Upper lobe of right lung (tissue), 1 donor: ENCODE measurements at regions not wholly inside any gene's neighbourhood (a gene's known extent, or its start where the extent isn't known, plus 50 kb on each side); places are given as distances from the start of the nearest gene placed in this dataset.

ENCODE experiments used
- ATAC-seq: fragments of 200-7000 bp; cut with Tn5 transposase; one replicate; pipeline ENCODE4 v1.9.1; 2020; ENCODE audit warnings: mild to moderate bottlenecking, moderate library complexity
- DNase-seq: peaks from one replicate; pipeline ENCODE4 v3.0.0-alpha.2; 2020
- H3K27ac ChIP-seq: fragments of 200-600 bp; one replicate; pipeline ENCODE4 v1.8.0; 2022
- H3K27me3 ChIP-seq: fragments of 200-600 bp; one replicate; pipeline ENCODE4 v1.8.0; 2022; ENCODE audit warnings: mild to moderate bottlenecking
- H3K36me3 ChIP-seq: fragments of 200-600 bp; one replicate; pipeline ENCODE4 v1.8.0; 2022
- H3K4me1 ChIP-seq: fragments of 200-600 bp; one replicate; pipeline ENCODE4 v1.8.0; 2022
- H3K4me3 ChIP-seq: fragments of 200-600 bp; one replicate; pipeline ENCODE4 v1.8.0; 2022; ENCODE audit warnings: mild to moderate bottlenecking
- H3K9me3 ChIP-seq: fragments of 200-600 bp; one replicate; pipeline ENCODE4 v1.8.0; 2022
- intact Hi-C: fragments of 100-400 bp; cut with DNase I; formaldehyde crosslinking; loops from one replicate; pipeline ENCODE4 v1.11.0; 2022
- TF ChIP-seq, protein P1 (sequence below): fragments of 200-600 bp; IDR thresholded peaks from one replicate; pipeline ENCODE4 v1.8.0; 2022; ENCODE audit warnings: antibody characterized with exemption
- donor health status: DM: no; HTN: yes; CAD: no; lungs with severe emphysema.

DNA sequence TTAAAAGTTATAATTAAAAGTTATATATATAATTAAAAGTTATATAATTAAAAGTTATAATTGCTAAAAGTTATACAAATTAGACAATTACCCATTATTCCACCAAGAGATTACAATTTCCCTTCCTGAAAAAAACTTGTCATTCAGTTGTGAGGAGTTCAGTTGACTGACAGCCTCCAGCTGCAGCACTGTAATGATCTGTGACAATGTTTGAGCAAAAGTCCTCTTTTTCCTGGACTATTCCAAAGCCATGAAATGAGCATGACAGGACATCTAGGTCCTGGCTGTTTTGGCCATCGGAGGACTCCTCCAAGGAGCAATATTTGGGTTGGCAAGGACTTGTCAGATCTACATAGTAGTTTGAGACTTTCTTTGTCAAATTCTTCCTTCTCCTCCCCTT, 258.7 kb upstream of the EDNRB start:
- H3K27ac ChIP-seq, result no peak overlapping the region
- no peaks in the 10 kb centered on the region for H3K4me1 ChIP-seq
- no peaks in the 10 kb centered on the region for H3K9me3 ChIP-seq
- intact Hi-C loops, result no loop called here
- TF ChIP-seq, protein P1, sequence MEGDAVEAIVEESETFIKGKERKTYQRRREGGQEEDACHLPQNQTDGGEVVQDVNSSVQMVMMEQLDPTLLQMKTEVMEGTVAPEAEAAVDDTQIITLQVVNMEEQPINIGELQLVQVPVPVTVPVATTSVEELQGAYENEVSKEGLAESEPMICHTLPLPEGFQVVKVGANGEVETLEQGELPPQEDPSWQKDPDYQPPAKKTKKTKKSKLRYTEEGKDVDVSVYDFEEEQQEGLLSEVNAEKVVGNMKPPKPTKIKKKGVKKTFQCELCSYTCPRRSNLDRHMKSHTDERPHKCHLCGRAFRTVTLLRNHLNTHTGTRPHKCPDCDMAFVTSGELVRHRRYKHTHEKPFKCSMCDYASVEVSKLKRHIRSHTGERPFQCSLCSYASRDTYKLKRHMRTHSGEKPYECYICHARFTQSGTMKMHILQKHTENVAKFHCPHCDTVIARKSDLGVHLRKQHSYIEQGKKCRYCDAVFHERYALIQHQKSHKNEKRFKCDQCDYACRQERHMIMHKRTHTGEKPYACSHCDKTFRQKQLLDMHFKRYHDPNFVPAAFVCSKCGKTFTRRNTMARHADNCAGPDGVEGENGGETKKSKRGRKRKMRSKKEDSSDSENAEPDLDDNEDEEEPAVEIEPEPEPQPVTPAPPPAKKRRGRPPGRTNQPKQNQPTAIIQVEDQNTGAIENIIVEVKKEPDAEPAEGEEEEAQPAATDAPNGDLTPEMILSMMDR, result no peak
- ATAC-seq, result no peak
- H3K27me3 ChIP-seq, result no peaks in the 10 kb centered on the region
- no peak for DNase-seq
- H3K4me3 ChIP-seq, result no peak overlapping the region
- H3K36me3 ChIP-seq, result no peaks in the 10 kb centered on the region

DNA sequence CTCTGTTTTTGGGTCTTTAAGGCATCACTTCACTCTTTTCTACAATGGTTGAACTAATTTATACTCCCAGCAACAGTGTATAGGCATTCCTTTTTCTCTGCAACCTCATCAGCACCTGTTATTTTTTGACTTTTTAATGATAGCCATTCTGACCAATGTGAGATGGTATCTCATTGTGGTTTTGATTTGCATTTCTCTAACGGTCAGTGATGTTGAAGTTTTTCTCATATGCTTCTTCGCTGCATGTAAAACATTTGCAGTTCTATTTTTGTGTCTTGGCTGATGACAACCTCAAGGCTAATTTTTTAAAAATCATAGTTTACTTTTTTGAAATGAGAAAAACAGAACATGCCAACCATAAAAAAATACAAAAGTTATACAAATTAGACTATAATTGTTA, 258.2 kb upstream of the EDNRB start:
- no peak overlapping the region for H3K27ac ChIP-seq
- H3K4me1 ChIP-seq, result no peaks in the 10 kb centered on the region
- H3K36me3 ChIP-seq, result no peaks in the 10 kb centered on the region
- no peaks in the 10 kb centered on the region for H3K27me3 ChIP-seq
- ATAC-seq (no peak), DNase-seq (no peak)
- TF ChIP-seq, protein P1, result no peak
- intact Hi-C loops, result no loop called here
- no peak overlapping the region for H3K4me3 ChIP-seq
- no peaks in the 10 kb centered on the region for H3K9me3 ChIP-seq

DNA sequence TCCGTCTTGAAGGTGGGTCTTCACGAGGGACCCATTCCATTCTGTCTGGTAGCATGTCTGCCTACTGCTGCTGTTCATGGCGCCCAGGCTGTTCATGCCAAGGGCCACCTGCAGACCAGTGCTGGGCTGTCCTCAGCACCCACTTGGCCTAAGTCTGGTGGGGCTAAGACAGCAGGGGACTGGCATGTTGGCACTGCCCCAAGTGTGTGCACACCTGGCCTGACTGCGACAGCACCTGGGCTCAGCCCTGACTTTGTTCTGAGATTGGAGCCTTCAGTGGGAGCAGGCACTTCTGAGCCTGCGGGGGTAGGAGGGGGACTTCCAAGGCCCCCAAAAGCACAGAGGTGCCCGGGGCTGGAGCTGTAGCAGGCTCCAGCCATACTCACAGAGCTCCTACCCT, 250.8 kb upstream of the EDNRB start:
- Histone ChIP-seq H3K27ac (no peak overlapping the region), H3K4me3 (no peak overlapping the region), H3K9me3 (no peaks in the 10 kb centered on the region), H3K4me1 (no peaks in the 10 kb centered on the region), H3K27me3 (no peaks in the 10 kb centered on the region), H3K36me3 (no peaks in the 10 kb centered on the region)
- ATAC-seq, result peak; percentile 14
- intact Hi-C loops, result no loop called here
- DNase-seq, result no peak
- TF ChIP-seq, protein P1, result no peak

DNA sequence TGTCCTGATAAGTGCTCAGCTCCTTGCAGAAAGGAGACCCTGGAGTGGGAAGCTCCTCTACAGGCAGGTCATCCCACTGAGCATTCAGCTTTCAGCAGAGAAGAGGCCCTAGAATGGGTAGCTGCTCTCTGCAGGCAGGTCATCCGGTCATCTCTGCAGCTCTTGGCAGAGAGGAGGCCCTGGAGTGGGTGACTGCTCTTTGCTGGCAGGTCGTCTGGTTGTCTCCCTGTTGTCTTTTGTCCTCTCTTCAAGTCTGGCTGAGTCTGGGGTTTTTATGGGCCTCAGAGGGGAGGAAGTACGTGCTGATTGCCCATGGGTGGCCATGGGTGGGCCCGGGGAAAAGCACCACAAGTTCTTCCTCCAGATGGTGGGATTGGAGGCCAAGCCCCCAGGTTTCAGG, 250.3 kb upstream of the EDNRB start:
- Histone ChIP-seq H3K27me3 (no peaks in the 10 kb centered on the region), H3K9me3 (no peaks in the 10 kb centered on the region), H3K27ac (no peak overlapping the region), H3K36me3 (no peaks in the 10 kb centered on the region), H3K4me3 (no peak overlapping the region), H3K4me1 (no peaks in the 10 kb centered on the region)
- ATAC-seq, result no peak
- DNase-seq, result no peak
- intact Hi-C loops, result no loop called here
- TF ChIP-seq, protein P1, result no peak

DNA sequence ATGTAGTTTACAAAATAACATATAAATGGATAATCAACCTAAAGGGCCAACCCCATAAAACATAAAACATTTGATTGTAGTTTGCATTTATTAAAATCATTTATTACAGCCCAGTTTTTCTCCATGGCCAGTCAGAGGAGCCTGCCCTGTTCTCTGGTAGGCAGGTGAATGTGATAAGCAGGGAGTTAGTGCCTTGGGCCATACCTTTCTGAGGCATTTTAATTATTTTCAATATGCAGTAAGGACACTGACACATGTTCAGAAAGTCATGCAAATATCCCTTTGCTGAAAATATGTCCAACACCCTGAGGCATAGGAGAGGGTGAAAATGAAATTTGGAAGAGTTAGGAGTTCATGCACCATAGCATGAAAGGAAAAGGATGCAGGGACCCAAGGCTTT, 242.6 kb upstream of the EDNRB start:
- no peaks in the 10 kb centered on the region for H3K9me3 ChIP-seq
- no peaks in the 10 kb centered on the region for H3K4me1 ChIP-seq
- DNase-seq, result no peak
- H3K27me3 ChIP-seq, result no peaks in the 10 kb centered on the region
- no peak overlapping the region for H3K4me3 ChIP-seq
- H3K36me3 ChIP-seq, result no peaks in the 10 kb centered on the region
- no peak overlapping the region for H3K27ac ChIP-seq
- no peak for ATAC-seq
- intact Hi-C loops, result no loop called here
- TF ChIP-seq, protein P1, result no peak

DNA sequence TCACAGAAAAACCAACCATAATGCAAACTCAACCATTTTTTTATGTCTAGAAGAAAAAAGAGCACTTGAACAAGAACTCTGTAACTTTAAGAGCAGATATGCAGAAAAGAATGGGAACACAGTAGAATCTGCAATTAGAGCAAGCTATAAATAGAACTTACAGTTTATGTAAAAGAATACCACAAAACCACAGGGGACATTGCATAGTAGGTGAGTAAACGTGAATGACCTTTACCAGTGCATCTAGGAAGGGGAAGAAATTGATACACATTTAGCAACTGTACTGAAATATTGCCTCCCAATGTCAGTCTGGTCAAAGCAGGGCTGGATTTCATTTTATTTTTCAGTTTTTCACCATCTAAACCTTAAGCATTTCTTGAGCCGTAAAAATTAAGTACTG, 242.2 kb upstream of the EDNRB start:
- intact Hi-C loops, result no loop called here
- ATAC-seq, result peak; percentile 26

More for the DNA sequence above, 242.2 kb upstream of the EDNRB start:
- Histone ChIP-seq H3K4me1 (no peaks in the 10 kb centered on the region), H3K4me3 (no peak overlapping the region), H3K36me3 (no peaks in the 10 kb centered on the region), H3K27ac (no peak overlapping the region), H3K9me3 (no peaks in the 10 kb centered on the region), H3K27me3 (no peaks in the 10 kb centered on the region)
- TF ChIP-seq, protein P1, result no peak
- no peak for DNase-seq
